HFFc6 (cell line): ENCODE measurements at regions not wholly inside any gene's neighbourhood (a gene's known extent, or its start where the extent isn't known, plus 50 kb on each side); places are given as distances from the start of the nearest gene placed in this dataset.

Experiments
- DNase-seq: peaks from one replicate; pipeline ENCODE4 v3.0.0-alpha.2; 2018
- H3K27ac Mint-ChIP-seq: 2 replicates; pipeline ENCODE4 v1.8.0; 2020; ENCODE audit warnings: mild to moderate bottlenecking, mixed read lengths
- H3K27me3 Mint-ChIP-seq: 2 replicates; pipeline ENCODE4 v1.8.0; 2021; ENCODE audit warnings: mild to moderate bottlenecking, moderate library complexity, mixed read lengths; ENCODE audit not compliant: insufficient read depth
- H3K36me3 Mint-ChIP-seq: 2 replicates; pipeline ENCODE4 v1.8.0; 2021; ENCODE audit warnings: low read depth, mixed read lengths
- H3K4me1 Mint-ChIP-seq: 2 replicates; pipeline ENCODE4 v1.8.0; 2020; ENCODE audit warnings: low read depth, mixed read lengths
- H3K4me3 Mint-ChIP-seq: 2 replicates; pipeline ENCODE4 v1.8.0; 2020; ENCODE audit warnings: mild to moderate bottlenecking, moderate library complexity, mixed read lengths
- H3K9me3 Mint-ChIP-seq: 2 replicates; pipeline ENCODE4 v1.8.0; 2020; ENCODE audit warnings: mild to moderate bottlenecking, mixed read lengths
- TF ChIP-seq, protein P1 (sequence below): fragments of 200-600 bp; sonication (generic); IDR thresholded peaks from 2 replicates; pipeline ENCODE4 v1.5.0; 2021; ENCODE audit warnings: antibody characterized with exemption, mild to moderate bottlenecking

DNA sequence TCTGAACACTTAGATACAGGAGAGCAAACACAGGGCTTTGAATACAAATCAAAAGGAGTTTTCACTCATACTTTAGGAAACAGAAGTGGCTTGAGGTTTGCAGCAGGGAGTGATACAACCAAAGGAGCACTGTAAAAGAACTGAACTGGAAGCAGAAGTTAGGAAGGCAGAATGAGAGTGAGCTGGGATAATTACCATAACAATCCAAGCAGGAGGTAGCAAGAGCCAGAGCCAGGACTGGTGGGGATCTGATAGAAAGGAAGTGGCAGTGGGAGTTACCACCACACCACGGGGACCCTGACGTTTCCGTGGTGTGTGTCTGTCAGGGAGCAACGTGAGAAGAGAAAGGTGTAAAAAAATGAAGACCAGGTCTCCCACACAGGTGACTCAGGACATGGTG, 81.3 kb upstream of the EPB41L3 start:
- Mint-ChIP-seq H3K9me3 (peaks cover 19% of the 10 kb centered on the region), H3K27me3 (no peaks in the 10 kb centered on the region), H3K36me3 (no peaks in the 10 kb centered on the region), H3K27ac (no peak overlapping the region), H3K4me1 (no peaks in the 10 kb centered on the region), H3K4me3 (no peak overlapping the region)
- TF ChIP-seq, protein P1, sequence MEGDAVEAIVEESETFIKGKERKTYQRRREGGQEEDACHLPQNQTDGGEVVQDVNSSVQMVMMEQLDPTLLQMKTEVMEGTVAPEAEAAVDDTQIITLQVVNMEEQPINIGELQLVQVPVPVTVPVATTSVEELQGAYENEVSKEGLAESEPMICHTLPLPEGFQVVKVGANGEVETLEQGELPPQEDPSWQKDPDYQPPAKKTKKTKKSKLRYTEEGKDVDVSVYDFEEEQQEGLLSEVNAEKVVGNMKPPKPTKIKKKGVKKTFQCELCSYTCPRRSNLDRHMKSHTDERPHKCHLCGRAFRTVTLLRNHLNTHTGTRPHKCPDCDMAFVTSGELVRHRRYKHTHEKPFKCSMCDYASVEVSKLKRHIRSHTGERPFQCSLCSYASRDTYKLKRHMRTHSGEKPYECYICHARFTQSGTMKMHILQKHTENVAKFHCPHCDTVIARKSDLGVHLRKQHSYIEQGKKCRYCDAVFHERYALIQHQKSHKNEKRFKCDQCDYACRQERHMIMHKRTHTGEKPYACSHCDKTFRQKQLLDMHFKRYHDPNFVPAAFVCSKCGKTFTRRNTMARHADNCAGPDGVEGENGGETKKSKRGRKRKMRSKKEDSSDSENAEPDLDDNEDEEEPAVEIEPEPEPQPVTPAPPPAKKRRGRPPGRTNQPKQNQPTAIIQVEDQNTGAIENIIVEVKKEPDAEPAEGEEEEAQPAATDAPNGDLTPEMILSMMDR: no peak
- DNase-seq: no peak

DNA sequence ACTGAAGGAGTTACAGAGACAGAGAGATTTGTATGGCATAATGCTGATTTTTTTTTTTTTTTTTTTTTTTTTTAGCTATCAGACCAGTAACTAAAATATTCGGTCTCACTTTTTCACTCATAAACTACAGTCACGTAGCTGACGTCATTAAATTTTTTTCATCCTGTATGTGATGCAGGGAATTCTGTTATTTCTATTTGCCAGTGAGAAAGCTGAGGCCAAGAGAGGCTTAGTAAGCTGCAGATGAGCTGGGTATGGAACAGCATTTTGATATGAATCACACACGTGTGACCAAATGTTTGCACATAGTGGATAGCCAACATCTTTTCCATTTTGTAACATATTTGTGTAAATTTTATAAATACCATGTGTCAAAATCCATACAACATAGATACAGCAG, 79.1 kb upstream of the EPB41L3 start:
- Mint-ChIP-seq H3K9me3 (peaks cover 16% of the 10 kb centered on the region), H3K36me3 (no peaks in the 10 kb centered on the region), H3K4me1 (no peaks in the 10 kb centered on the region), H3K27me3 (no peaks in the 10 kb centered on the region), H3K27ac (no peak overlapping the region), H3K4me3 (no peak overlapping the region)
- TF ChIP-seq, protein P1: no peak
- DNase-seq: no peak

DNA sequence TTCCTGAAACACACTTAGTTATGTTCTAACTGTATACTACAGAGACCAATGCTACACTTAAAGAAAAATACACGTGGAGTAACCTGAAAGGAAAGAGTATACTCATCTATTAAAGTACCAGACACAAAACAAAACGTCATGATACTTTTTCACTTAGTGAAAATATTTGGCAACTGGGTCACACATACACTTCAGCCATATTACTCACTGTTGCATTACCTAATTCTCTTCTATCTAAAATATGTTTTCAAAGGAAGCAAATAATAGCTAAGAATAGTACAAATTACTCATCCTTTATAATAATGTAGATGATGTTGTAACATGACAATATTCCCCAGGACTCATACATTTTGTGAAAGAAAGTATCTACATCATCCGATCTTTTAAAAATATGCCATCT, 76.5 kb upstream of the EPB41L3 start:
- TF ChIP-seq, protein P1: no peak
- no peak overlapping the region for H3K27ac Mint-ChIP-seq
- H3K9me3 Mint-ChIP-seq: peaks cover 18% of the 10 kb centered on the region
- H3K27me3 Mint-ChIP-seq: no peaks in the 10 kb centered on the region
- H3K4me1 Mint-ChIP-seq: no peaks in the 10 kb centered on the region
- no peaks in the 10 kb centered on the region for H3K36me3 Mint-ChIP-seq
- H3K4me3 Mint-ChIP-seq: no peak overlapping the region
- DNase-seq: no peak

DNA sequence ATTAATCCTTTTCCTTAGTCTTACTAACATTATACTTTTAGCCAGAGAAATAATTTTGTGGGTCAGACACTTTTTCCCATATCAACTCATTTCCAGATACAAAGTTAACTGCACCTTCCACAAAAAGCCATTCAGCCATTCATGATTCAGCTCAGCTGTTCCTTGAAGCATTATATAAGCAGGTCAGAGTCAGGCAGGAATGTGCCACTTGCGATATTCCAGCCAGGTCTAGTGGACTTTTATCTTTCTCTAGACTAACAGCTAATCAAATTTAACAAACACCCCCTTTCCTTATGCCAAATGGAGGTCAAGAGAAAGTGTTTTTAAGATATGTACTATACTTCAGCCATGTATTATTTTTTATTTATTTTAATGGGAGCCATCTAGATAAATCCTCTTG, 75.6 kb upstream of the EPB41L3 start:
- no peak for DNase-seq
- no peaks in the 10 kb centered on the region for H3K4me1 Mint-ChIP-seq
- no peak overlapping the region for H3K27ac Mint-ChIP-seq
- H3K9me3 Mint-ChIP-seq: peaks cover 20% of the 10 kb centered on the region
- H3K4me3 Mint-ChIP-seq: no peak overlapping the region
- TF ChIP-seq, protein P1: no peak
- H3K36me3 Mint-ChIP-seq: no peaks in the 10 kb centered on the region; the same call in 1 of the 2 replicates
- no peaks in the 10 kb centered on the region for H3K27me3 Mint-ChIP-seq

DNA sequence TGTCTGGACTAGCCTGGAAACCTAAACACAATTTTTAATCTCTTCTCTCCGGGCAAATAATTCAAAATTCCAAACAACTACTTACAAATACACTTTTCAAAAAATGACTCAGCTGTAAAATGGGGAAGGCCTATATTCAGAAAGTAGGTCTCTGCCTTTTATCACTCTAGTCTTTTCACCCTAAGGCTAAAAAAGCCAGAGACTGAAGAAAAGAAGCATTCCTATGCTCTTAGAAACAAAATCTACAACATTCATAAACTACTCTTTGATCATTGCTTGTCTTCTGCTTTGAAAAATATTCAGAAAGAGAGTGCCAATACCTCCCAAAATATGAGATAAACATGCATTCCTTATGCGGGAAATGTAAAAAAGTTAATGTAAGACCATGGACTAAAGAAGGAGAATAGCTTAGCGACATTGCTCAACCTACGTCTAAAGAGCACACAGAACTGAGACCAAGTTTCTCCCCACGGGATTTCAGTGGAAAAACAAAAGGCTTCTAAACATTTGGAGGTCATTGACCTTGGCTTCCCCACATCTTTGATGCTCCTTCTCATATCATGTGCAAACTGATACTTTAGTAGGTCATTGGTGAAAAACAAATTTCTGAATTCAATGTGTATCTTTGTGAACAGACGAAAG, 74.4 kb upstream of the EPB41L3 start:
- TF ChIP-seq, protein P1: no peak
- no peaks in the 10 kb centered on the region for H3K27me3 Mint-ChIP-seq

More for the DNA sequence above, 74.4 kb upstream of the EPB41L3 start:
- Mint-ChIP-seq H3K9me3 (peaks cover 21% of the 10 kb centered on the region), H3K27ac (no peak overlapping the region), H3K36me3 (no peaks in the 10 kb centered on the region; the same call in 1 of the 2 replicates), H3K4me1 (no peaks in the 10 kb centered on the region), H3K4me3 (no peak overlapping the region)
- no peak for DNase-seq
